DMS153 treated with DMSO at 0.1 percent for 48 hours (cell line): ENCODE measurements at regions not wholly inside any gene's neighbourhood (a gene's known extent, or its start where the extent isn't known, plus 50 kb on each side); places are given as distances from the start of the nearest gene placed in this dataset.

Experiments used
- DNase-seq: peaks from one replicate; lab custom pipeline; 2025; ENCODE audit not compliant: unreplicated experiment; lab: John Stamatoyannopoulos, UW

DNA sequence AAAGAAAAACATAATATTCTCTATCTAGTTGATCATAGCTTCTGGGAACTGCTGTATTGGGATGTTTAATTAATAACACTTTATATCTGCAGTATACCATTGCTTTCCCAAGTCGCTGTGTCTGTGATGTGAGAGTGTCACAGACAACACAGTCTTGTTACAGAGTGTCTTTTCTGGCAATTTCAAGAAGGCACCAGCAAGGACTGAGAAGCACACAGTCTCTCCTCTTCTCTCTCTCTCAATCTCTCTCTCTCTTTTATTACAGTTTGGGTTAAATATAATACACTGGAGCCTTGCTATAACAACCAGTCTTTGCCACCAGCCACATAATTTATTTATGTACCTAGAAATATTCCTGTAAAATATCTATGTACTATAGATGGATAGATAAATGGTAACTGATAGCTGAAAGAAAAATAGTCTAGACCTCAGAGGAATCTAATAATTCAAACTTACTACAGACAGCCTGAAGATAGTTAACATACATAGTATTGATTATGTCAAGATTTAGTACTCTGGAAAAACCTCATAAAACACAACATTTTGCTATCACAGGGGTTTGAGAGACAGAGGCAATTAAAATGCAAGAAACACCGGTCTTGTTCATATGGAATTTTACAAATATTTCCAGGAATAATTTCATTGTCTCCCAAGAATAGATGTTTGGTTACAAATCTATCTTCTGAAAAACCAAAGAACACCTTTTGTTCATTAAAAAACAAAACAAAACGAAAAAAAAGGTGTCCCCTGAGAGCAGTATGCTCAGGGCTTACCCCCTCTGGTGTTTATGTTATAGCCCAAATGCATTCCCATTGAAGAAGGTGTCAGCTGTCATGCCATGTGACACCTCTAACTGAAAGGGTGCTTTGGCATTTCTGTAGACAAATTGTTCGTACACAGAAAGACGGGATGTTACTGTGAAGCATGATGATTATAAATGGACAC lies 507.8 kb downstream of the TBC1D4 start:
- no peak for DNase-seq

DNA sequence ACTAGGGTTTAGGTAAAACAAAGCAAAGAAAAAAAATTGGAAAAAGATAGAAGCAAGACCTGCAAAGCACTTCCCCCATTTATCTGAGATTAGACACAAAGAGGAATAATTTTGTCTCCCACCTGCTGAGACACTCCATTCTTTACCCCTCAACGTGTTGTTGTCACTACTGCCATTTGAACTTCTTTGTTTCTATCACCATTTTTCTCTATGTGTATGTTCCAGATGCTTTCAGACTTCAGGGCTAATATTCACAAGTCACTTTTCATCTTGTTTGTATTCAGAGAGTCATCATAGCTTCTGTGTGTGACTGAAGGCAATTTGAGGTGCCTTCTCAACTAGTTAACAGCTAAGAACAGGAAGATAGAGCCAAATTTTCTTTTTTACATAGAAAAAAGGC lies 512.5 kb downstream of the TBC1D4 start:
- DNase-seq, result no peak

DNA sequence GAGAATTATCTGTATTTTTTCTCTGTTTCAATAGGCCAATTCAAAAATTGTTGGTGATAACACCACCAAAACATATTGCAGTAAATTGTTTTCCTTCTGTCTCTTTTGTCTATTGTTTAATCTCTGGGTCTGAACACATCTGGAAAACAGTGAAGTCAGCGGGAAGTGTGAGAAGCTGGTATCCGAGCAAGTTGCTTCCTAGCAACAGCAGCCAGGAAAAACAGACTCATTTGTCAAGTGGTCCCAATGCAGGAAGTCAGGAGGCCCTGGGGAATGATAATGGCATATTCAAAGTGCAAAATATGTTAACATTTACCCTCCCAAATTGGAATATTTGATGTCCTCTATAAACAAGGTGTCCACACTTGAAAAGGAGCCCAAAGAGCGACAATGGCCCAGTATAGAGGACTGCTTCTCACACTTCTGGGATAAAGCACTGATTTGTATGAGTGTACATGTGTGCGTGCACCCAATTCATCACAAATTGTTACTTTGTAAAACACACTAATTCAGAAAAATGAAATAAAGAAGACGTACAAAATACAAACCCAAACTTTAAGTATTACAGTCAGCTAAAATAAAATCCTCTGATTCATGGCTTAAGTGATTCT lies 515.0 kb downstream of the TBC1D4 start:
- peak; percentile 73 for DNase-seq

DNA sequence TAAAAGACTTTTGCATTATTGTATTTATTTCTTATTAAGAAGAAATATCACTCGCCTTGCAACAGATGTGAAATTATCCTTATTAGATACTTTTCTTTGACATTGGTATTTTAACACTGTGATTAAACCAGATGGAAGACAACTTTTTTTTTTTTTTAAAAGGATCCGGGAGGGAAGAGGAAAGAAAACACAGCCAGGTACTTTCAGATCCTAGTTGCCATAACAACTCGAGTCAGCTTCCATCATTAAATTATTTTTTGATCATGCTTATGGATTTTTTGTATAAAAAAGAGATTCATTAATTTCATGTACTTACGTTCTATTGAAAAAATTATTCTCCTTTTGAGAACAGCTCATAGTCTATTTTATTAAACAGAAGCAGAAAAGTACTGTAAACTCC lies 515.7 kb downstream of the TBC1D4 start:
- DNase-seq, result no peak

DNA sequence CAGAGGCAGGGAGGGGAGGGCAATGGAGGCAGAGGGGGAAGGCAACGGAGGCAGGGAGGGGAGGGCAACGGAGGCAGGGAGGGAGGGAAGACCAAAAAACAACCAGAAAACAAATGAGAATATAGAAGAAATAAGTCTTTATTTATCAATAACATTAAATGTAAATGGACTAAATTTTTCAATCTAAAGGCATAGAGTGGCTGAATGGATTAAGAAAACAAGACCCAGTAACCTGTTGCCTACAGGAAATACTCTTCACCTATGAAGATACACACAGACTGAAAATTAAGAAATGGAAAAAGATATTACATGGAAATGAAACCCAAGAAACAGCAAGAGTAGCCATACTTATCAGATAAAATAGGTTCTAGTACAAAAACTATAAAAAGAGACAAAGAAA lies 536.3 kb downstream of the TBC1D4 start:
- DNase-seq, result no peak

DNA sequence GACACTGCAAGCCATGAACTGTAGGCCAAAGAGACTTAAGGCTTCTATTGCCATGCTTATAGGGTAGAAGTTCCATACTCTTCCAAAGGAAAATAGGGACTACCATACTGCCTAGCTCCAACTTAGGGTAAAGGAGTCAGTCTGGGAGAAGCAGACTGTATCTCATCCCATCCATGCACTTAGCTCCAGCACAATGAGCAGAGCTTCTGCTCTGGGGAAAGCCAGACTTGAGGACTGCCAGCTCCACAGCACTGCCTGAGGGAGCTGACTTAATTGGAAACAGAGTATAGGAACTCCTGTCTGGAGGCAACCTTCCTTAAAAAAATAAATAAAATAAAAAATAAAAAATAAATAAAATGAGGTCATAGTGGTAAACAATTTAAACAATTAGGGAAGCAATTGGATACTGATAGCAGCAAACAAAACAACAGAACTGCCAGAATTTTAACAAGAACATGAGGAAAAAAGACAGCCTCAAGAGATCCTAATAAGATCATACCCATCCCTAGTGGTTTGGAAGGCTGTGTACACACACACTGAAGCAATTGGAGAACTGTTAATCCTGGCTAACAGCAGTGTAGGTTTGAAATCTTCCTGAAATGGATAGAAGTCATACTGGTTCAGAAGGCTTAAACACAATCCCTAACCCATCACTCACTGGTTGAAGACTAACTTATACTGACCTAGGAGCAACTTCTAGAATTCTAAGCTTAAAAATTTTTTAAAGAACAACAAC lies 550.1 kb downstream of the TBC1D4 start:
- no peak for DNase-seq

DNA sequence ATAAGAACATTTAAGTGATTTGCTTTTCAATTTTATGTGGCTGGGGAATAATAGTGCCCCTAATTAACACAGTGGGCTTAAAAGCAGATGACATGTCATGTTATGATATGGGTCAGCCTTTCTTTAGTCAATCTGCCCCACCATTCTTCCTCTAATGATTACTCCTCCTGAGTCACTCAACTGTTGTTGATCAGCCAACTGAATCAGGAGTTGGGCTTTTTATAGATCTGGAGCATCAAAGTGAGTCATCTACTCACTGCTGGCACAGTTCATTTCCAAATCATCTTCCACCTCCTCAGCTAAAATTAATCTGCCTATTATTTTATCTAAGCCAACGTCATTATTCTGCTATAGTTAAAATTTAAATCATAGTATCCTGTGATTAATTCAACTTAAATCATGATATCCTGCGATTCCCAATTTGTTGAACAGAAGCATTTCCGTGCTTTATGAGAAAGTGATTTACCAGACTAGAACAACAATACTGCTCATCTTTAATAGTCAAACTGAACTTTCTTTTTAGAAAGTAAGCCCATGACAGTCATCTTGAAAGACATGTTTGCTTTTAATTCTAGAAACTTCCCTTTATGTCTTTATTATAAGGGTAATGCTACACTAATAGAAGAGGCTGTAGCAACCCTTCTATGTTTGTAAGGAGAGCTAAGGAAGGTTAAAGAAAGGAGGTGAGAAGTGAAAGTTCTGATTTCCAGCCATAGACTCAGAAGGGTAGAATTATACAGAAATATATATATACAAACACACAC lies 551.4 kb downstream of the TBC1D4 start:
- DNase-seq, result no peak

DNA sequence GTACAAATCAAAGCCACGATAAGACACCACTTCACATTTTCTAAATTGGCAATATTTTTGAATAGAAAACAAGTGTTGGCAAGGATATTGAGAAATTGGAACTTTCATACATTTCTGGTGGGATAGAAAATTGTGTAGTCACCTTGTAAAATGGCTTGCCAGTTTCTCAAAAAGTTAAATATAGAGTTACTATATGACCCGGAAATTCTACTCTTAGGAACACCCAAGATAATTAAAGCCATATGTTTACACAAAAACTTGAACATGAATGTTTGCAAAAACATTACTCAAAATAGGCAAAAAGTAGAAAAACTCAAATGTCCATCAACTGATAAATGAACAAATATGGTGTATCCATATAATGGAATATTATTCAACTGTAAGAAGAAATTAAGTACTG lies 552.5 kb downstream of the TBC1D4 start:
- no peak for DNase-seq

DNA sequence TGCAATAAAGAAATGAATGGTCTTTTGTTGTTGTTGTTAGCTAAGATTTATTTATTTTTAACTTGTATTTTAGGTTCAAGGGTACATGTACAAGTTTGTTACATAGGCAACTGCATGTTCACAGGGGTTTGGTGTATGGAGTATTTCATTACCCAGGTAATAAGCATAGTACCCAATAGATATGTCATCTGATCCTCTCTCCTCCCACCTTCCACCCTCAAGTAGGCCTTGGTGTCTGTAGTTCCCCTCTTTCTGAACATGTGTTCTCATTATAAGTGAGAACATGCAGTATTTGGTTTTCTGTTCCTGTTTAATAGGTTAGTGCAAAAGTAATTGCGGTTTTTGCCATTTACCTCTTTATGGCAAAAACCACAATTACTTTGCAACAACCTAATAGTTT lies 554.1 kb downstream of the TBC1D4 start:
- no peak for DNase-seq

DNA sequence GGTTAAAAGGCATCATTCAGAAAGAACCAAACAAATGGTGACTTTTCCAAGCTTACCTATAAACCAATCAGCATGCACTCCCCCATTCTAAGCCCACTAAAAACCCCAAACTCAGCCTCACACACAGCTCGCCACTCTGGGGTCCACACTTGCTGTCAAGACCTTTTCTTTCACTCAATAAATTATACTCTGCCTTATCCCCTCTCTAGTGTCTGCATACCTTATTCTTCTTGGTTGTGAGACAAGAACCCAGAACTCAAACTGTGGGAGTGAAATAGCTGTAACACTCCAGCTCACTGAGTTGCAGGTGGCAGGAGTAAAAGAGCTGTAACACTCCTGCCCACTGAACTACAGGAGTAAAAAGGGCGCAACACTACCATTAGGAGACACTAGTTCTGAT lies 559.0 kb downstream of the TBC1D4 start:
- no peak for DNase-seq

DNA sequence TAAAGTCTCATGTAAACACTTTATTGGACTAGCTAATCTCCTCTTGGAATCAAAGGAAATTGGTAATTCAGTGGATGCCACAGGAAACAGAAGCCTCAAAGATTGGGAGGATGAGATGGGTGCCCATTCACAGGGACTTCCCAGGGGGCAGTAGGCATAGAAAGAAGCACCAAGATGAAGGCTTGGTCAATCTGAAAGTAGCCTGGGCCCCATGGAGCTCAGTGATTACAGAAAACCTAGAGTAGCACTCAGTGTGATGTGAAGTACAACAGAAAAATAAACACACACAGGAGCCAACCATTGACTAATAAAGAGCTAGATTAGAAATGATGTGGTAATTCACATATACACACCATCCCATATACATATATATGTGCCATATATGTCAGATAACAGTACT lies 560.6 kb downstream of the TBC1D4 start:
- DNase-seq, result no peak

DNA sequence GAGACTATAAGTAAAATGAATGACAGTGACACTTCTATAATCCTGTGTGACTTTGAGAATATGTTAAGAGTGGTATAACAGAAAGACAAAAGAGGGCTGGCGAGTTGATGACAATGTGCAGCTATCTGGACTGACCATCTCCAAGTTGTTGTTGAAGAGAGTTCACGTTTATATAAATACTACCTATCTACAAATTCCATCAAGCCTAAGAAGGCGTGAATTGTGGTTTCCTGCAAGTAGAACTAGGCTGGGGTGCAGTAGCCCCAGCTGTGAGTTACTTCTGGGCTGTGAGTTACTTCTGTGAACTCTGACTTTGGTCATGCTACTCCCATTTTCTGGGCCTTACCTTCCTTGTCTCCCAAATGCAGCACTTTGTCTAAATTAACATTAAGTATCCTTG lies 561.0 kb downstream of the TBC1D4 start:
- no peak for DNase-seq

DNA sequence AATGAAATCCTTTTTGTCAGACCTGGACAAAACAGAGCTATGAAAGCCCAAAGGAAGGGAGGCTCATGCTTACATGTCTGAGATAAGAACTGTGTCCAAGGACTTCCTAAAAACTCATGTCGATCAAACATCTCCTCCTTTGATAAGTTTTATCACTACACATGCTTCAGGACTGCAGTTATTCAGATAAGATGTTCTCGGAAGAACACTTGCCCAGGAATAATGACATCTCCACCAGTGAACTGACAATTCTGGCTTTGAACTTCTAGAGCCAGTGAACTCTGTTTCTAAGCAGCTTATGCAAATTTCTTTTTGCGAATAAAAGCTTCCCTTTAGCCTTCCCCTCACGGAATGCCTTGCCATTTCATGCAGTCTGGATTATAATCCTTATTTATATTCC lies 561.6 kb downstream of the TBC1D4 start:
- DNase-seq, result no peak

DNA sequence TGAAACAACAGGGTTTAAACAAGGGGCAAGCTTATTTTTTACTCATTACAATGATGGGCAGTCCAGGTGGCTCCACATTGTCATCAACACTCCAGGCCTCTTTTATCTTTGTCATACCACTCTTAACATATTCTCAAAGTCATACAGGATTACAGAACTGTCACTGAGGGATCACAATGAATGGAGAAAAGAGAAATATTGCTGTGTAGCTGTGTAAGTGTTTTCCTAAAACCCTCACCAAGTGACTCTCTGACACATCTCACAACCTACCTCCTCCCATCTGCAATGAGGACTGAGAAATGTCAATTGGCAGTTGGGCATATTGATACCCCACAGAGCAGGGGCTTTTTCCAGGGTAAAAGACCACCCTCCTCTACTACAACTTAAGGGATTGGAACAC lies 562.1 kb downstream of the TBC1D4 start:
- DNase-seq, result no peak

DNA sequence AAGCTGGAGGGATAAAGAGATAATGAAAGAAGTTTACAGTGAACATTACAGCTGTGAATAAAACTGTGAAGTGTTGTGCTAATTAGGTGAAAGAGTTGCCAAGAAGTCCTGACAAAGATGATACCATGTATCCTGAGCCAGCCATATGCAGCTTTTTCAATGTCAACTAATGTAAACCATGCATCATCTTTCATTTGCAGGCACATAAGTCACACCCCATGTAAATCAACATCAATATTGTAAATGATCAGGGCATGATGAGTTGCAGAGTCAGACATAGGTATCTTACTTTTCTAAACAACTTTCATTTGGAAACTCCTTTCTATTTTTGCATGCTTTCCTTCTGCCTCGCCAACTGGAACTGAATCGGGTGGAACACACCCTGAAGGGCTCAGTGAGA lies 569.1 kb downstream of the TBC1D4 start:
- no peak for DNase-seq

DNA sequence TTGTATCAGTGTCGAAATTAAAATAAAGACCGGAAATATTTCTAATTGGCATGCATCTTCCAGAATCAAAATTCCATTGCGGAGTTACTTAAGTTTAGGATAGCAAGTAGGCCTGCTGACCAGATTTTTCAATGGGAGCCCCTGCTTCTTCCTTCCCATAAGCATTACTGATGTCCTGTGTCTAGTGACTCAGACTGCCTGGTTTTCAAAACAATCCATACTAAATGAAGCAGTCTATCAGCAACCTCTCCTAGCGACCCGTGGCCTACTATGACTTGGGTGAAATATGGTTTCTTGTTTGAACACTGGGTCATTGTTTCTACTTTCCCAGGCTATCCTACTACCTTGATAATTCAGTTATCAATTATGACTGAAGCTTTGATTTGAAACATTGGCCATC lies 571.6 kb downstream of the TBC1D4 start:
- no peak for DNase-seq

DNA sequence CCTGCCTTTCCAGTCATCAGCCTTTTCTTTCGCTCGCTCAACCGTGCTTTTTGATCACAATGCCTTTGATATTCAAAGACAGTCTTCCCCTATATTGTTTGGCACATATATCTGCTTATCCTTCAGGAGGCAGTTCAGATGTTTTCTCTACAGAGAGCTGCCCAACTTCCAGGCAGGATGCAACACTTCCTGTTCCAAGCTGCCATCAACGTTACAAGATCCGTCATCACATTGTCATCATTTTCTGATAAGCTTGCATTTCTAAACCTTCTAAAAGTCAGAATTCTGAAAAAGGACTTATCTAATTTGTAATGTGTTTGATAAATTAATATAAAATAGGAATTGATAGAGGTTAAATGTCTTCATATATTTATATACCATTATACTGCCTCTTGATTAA lies 574.2 kb downstream of the TBC1D4 start:
- DNase-seq, result peak; percentile 6

DNA sequence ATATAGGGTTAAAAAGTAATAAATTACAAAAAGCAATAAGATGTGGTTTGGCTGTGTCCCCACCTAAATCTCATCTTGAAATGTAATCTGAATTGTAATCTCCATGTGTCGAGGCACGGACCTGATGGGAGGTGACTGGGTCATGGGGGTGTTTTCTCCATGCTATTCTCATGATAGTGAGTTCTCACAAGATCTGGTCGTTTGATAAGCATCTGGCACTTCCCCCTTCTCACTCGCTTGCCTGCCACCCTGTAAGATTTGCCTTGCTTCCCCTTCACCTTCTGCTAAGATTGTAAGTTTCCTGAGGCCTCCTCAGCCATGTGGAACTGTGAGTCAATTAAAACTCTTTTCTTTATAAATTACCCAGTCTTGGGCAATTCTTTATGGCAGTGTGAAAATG lies 577.4 kb downstream of the TBC1D4 start:
- no peak for DNase-seq

DNA sequence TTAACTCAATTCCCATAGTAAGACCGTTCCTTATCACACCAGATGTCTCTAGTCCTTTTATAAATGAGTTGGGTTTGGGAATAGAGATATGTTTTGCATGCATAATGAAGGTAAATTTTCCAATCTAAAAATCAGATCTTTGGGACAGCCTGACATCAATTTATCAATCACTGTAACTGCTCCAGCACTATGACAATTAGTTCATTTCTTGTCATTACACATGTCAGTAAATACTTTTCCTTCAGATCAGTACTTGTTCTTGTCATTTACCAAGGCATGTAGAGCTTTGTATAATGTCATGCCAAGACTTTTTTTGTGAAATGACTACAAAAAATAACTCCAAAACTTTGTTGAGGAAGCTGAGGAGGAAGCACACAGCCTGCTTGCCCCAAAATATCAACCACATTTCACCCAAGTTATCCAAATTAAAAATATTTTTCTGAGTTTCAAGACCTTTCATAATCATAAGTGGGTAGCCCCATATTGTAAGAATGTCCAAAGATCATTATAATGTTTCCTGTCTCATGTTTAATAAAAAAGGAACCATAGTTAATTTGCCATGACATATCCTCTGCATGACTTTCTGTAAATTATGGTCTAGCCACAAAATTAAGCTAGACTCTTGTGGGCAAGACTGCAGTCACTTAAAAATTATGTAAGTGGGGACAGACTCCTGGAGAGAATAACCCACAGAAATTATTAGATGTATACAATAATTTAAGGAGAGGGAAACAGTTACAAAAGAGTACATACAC lies 586.8 kb downstream of the TBC1D4 start:
- DNase-seq, result no peak

DNA sequence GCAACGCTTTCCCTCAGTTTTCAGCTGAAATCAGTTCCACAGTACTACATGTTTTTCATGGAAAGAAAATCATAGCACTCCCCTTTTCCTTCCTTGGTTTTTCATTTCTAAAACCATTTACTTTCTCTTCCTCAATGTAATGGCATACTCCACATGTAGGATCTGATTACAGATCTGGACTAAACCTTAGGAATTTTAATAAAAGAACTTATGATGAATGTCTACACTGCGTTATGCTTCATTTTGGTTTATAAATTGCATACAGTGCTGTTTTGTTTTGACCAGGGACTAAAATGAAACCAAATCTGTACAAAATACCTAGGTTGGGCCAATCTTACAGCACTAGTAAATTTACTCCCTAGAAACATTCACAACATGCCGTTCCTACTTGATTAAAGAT lies 589.9 kb downstream of the TBC1D4 start:
- no peak for DNase-seq

DNA sequence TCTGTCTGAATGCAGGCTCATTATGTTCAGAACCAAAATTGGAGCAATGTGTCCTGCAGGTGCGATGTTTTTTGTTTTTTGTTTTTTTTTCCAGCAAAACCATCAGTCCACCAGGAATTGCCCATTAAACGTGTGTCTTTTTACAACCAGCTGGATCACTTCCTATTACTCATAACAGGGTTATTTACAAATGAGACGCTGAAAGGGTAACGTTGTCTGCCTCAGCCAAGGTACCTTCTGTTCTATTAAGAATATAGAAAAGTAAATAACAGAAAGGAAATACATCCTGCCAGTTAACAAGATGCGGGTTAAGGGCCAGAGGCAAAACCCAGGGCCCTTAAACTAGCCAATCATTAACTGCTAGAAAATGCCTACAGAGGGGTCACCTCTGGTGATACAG lies 590.4 kb downstream of the TBC1D4 start:
- DNase-seq, result peak; percentile 53
